B cell (primary cell): ENCODE measurements at regions not wholly inside any gene's neighbourhood (a gene's known extent, or its start where the extent isn't known, plus 50 kb on each side); places are given as distances from the start of the nearest gene placed in this dataset.

ENCODE experiments used
- ATAC-seq: fragments of 200-7000 bp; cut with Tn5 transposase; one replicate; pipeline ENCODE4 v1.10.0; 2021; ENCODE audit warnings: low read depth, mild to moderate bottlenecking, moderate number of reproducible peaks, moderate library complexity
- CTCF ChIA-PET: fragments of 350-600 bp; sonication (Branson Sonifier 250); formaldehyde crosslinking; loops from one replicate; lab custom pipeline; 2021; ENCODE audit warnings: antibody characterized with exemption, inconsistent platforms; lab: Charles Lee
- POLR2A ChIA-PET: fragments of 350-600 bp; sonication (Branson Sonifier 250); formaldehyde crosslinking; loops from one replicate; lab custom pipeline; 2021; ENCODE audit warnings: antibody characterized with exemption; lab: Charles Lee
- DNase-seq: peaks from one replicate; pipeline ENCODE4 v3.0.0; 2013
- H2AFZ ChIP-seq: 2 replicates; pipeline ENCODE4 v1.6.1; 2012; ENCODE audit warnings: mild to moderate bottlenecking, low read depth, low read length; ENCODE audit not compliant: insufficient read depth, poor library complexity, severe bottlenecking
- H3K27ac ChIP-seq, 2 donors: 1 replicate in 1 of 2; 2 replicates in 1 of 2; pipeline ENCODE4 v1.5.1; 2012 to 2013; ENCODE audit warnings: low read length in 2 of 2, mild to moderate bottlenecking in 2 of 2, moderate library complexity in 1 of 2
- H3K27me3 ChIP-seq, 4 experiments: fragments of 200-600 bp in 1 of 4; sonication (generic) in 1 of 4; replicated peaks in 1 of 4; 1 replicate in 2 of 4; 2 replicates in 2 of 4; pipeline versions ENCODE4 v1.6.1 to v1.7.0; 2013 to 2016; ENCODE audit warnings: low read length in 3 of 4, mild to moderate bottlenecking in 2 of 4, mixed read lengths in 1 of 4, moderate library complexity in 1 of 4; ENCODE audit not compliant: insufficient read depth in 4 of 4, control insufficient read depth in 3 of 4; ENCODE audit errors: control extremely low read depth in 1 of 4
- H3K36me3 ChIP-seq, 2 experiments: replicated peaks in 1 of 2; 1 replicate in 1 of 2; 2 replicates in 1 of 2; pipeline versions ENCODE4 v1.6.1 to v1.7.1; 2013; ENCODE audit warnings: low read length in 1 of 2; ENCODE audit not compliant: insufficient read depth in 2 of 2, control insufficient read depth in 1 of 2; ENCODE audit errors: control extremely low read depth in 1 of 2, extremely low read depth in 1 of 2
- H3K4me1 ChIP-seq, 2 donors: fragments of 200-600 bp in 1 of 2; sonication (generic) in 1 of 2; 1 replicate in 1 of 2; 2 replicates in 1 of 2; pipeline versions ENCODE4 v1.5.1 to v1.6.1; 2013 to 2017; ENCODE audit warnings: low read length in 2 of 2; ENCODE audit not compliant: control insufficient read depth in 2 of 2, insufficient read depth in 2 of 2
- H3K4me2 ChIP-seq: replicated peaks from 2 replicates; pipeline ENCODE3; 2012; ENCODE audit warnings: mild to moderate bottlenecking, low read depth, low read length; ENCODE audit not compliant: poor library complexity, severe bottlenecking
- H3K4me3 ChIP-seq, 5 experiments: fragments of 200-600 bp in 1 of 5; sonication (generic) in 1 of 5; 1 replicate in 3 of 5; 2 replicates in 2 of 5; pipeline versions ENCODE4 v1.5.1 to v1.7.0; 2011 to 2016; ENCODE audit warnings: low read length in 4 of 5, mild to moderate bottlenecking in 4 of 5, low read depth in 2 of 5, control low read depth in 1 of 5, moderate library complexity in 1 of 5; ENCODE audit not compliant: insufficient read depth in 1 of 5; ENCODE audit errors: control extremely low read depth in 1 of 5, extremely low read depth in 1 of 5
- H3K79me2 ChIP-seq: fragments of 200-600 bp; sonication (generic); one replicate; pipeline ENCODE4 v1.6.0; 2016; ENCODE audit warnings: low read length; ENCODE audit not compliant: control insufficient read depth, insufficient read depth
- H3K9ac ChIP-seq: fragments of 200-600 bp; sonication (generic); 2 replicates; pipeline ENCODE4 v1.6.1; 2017; ENCODE audit warnings: mild to moderate bottlenecking, low read length, moderate library complexity
- H3K9me3 ChIP-seq, 3 donors: one replicate each; pipeline versions ENCODE4 v1.6.1 to v1.7.1; 2013; ENCODE audit warnings: low read length in 2 of 3; ENCODE audit not compliant: control insufficient read depth in 2 of 3, insufficient read depth in 1 of 3; ENCODE audit errors: control extremely low read depth in 1 of 3
- H4K20me1 ChIP-seq: 2 replicates; pipeline ENCODE4 v1.6.0; 2012; ENCODE audit warnings: mild to moderate bottlenecking, low read length; ENCODE audit not compliant: insufficient read depth, control insufficient read depth, poor library complexity, severe bottlenecking
- H3K27ac Mint-ChIP-seq: one replicate; pipeline ENCODE4 v1.8.0; 2021; ENCODE audit warnings: mixed read lengths
- H3K27me3 Mint-ChIP-seq: one replicate; pipeline ENCODE4 v1.8.0; 2021; ENCODE audit warnings: mixed read lengths
- H3K4me1 Mint-ChIP-seq: one replicate; pipeline ENCODE4 v1.8.0; 2021; ENCODE audit warnings: mixed read lengths
- H3K4me3 Mint-ChIP-seq: one replicate; pipeline ENCODE4 v1.8.0; 2021; ENCODE audit warnings: mixed read lengths
- H3K9me3 Mint-ChIP-seq: one replicate; pipeline ENCODE4 v1.8.0; 2022; ENCODE audit warnings: mixed read lengths; ENCODE audit not compliant: insufficient read depth
- CTCF ChIP-seq: fragments of 200-600 bp; IDR thresholded peaks from one replicate; pipeline ENCODE4 v1.8.0; 2022; ENCODE audit warnings: antibody characterized with exemption, mild to moderate bottlenecking
- EZH2 ChIP-seq: IDR thresholded peaks from 2 replicates; pipeline ENCODE4 v1.6.1; 2012; ENCODE audit warnings: borderline replicate concordance, low read depth, mild to moderate bottlenecking, moderate library complexity, low read length; ENCODE audit not compliant: insufficient read depth, poor library complexity, severe bottlenecking
- WGBS: methylation state at CpG from one replicate; pipeline ENCODE4 v1.1.5; 2013; ENCODE audit warnings: missing lambda C conversion rate; ENCODE audit not compliant: insufficient coverage; 5-methylcytosine and 5-hydroxymethylcytosine counted together
- intact Hi-C: fragments of 100-400 bp; cut with micrococcal nuclease; formaldehyde crosslinking; loops from one replicate; pipeline ENCODE4 v1.10.0; 2022

GRCh38 chr2:236743921-236744280, 174.3 kb downstream of the ACKR3 start:
- Mint-ChIP-seq H3K27me3 (peaks cover 14% of the 10 kb centered on the region), H3K4me3 (no peak overlapping the region), H3K4me1 (no peaks in the 10 kb centered on the region), H3K27ac (no peak overlapping the region), H3K9me3 (no peaks in the 10 kb centered on the region)
- Histone ChIP-seq H3K27ac (no peak overlapping the region), H3K4me1 (no peaks in the 10 kb centered on the region), H3K9ac (no peak overlapping the region), H3K27me3 (no peaks in the 10 kb centered on the region), H3K79me2 (no peaks in the 10 kb centered on the region), H3K9me3 (no peaks in the 10 kb centered on the region), H2AFZ (no peak overlapping the region), H4K20me1 (no peaks in the 10 kb centered on the region), H3K4me3 (no peak overlapping the region), H3K36me3 (no peaks in the 10 kb centered on the region), H3K4me2 (no peak overlapping the region)
- ChIA-PET POLR2A (no interaction called here), CTCF (no interaction called here)
- no peak for DNase-seq
- intact Hi-C loops, result no loop called here
- ATAC-seq, result no peak
- no peak for TF ChIP-seq CTCF
- TF ChIP-seq EZH2, result no peak
- WGBS, result 71% methylated on average over 1 of the region's 1 CpG

- ATAC-seq (no peak), DNase-seq (no peak)
- Histone ChIP-seq H3K4me3 (no peak overlapping the region), H3K36me3 (no peaks in the 10 kb centered on the region), H3K79me2 (no peaks in the 10 kb centered on the region), H2AFZ (no peak overlapping the region), H4K20me1 (no peaks in the 10 kb centered on the region), H3K27ac (no peak overlapping the region), H3K4me2 (no peak overlapping the region), H3K4me1 (no peaks in the 10 kb centered on the region), H3K9ac (no peak overlapping the region), H3K27me3 (no peaks in the 10 kb centered on the region), H3K9me3 (no peaks in the 10 kb centered on the region)
- intact Hi-C loops, result no loop called here
- Mint-ChIP-seq H3K9me3 (no peaks in the 10 kb centered on the region), H3K27ac (no peak overlapping the region), H3K27me3 (peaks cover 16% of the 10 kb centered on the region), H3K4me1 (no peaks in the 10 kb centered on the region), H3K4me3 (no peak overlapping the region)
- WGBS, result 90% methylated on average over 4 of the region's 6 CpGs
- CTCF ChIA-PET, result interaction anchor here (0.6 kb wide), 1 partner anchor 45 kb away, joined by 3 read pairs; no protein-coding TSS in a partner anchor
- no peak for TF ChIP-seq EZH2
- TF ChIP-seq CTCF, result no peak
- POLR2A ChIA-PET, result no interaction called here
Measured at GRCh38 chr2:236744281-236744705, 174.7 kb downstream of the ACKR3 start.
